ENCODE measurements at regions not wholly inside any gene's neighbourhood (a gene's known extent, or its start where the extent isn't known, plus 50 kb on each side); places are given as distances from the start of the nearest gene placed in this dataset.
A peak's percentile ranks its signal among the peaks of the same experiment; 100 is the strongest.

GRCh38 chr16:35377142-35377541 is 1917.7 kb downstream of the TP53TG3F start:
- no peak for DNase-seq (ENCODE audit: low spot score in 2 of 2)
- intact Hi-C loops (cut with DNase I) = no loop called here
- Histone ChIP-seq H3K4me1 (no peaks in the 10 kb centered on the region), H3K9me3 (no peaks in the 10 kb centered on the region), H3K27ac (no peak overlapping the region), H3K36me3 (no peaks in the 10 kb centered on the region), H3K4me3 (no peak overlapping the region), H3K27me3 (no peaks in the 10 kb centered on the region)
- TF ChIP-seq CTCF (IDR thresholded peaks at IDR 0.05) = no peak

GRCh38 chr16:35386619-35387018 is 1927.2 kb downstream of the TP53TG3F start:
- no peak for DNase-seq (ENCODE audit: low spot score in 2 of 2)
- intact Hi-C loops (cut with DNase I) = no loop called here
- Histone ChIP-seq H3K4me3 (no peak overlapping the region), H3K4me1 (no peaks in the 10 kb centered on the region), H3K9me3 (no peaks in the 10 kb centered on the region), H3K36me3 (no peaks in the 10 kb centered on the region), H3K27ac (no peak overlapping the region), H3K27me3 (no peaks in the 10 kb centered on the region)
- TF ChIP-seq CTCF (IDR thresholded peaks at IDR 0.05) = no peak

GRCh38 chr16:35391328-35391727 is 1931.9 kb downstream of the TP53TG3F start:
- intact Hi-C loops (cut with DNase I) = no loop called here

GRCh38 chr16:35398180-35398579 is 1938.8 kb downstream of the TP53TG3F start:
- intact Hi-C loops (cut with DNase I) = no loop called here
- H3K9me3 ChIP-seq = no peaks in the 10 kb centered on the region
- no peaks in the 10 kb centered on the region for H3K27me3 ChIP-seq
- no peak for TF ChIP-seq CTCF (IDR thresholded peaks at IDR 0.05)
- H3K4me3 ChIP-seq = no peak overlapping the region
- H3K27ac ChIP-seq = no peak overlapping the region
- H3K36me3 ChIP-seq = no peaks in the 10 kb centered on the region
- no peaks in the 10 kb centered on the region for H3K4me1 ChIP-seq
- DNase-seq (ENCODE audit: low spot score in 2 of 2) = no peak

More at GRCh38 chr16:35391328-35391727, 1931.9 kb downstream of the TP53TG3F start:
- H3K9me3 ChIP-seq = no peaks in the 10 kb centered on the region
- H3K27ac ChIP-seq = no peak overlapping the region
- H3K36me3 ChIP-seq = no peaks in the 10 kb centered on the region
- DNase-seq (ENCODE audit: low spot score in 2 of 2) = no peak
- no peak overlapping the region for H3K4me3 ChIP-seq
- H3K4me1 ChIP-seq = no peaks in the 10 kb centered on the region
- peak in 2 of 3 experiments; percentile 10 to 37 for TF ChIP-seq CTCF (IDR thresholded peaks at IDR 0.05)
- H3K27me3 ChIP-seq = no peaks in the 10 kb centered on the region

GRCh38 chr16:35399133-35399532 is 1939.7 kb downstream of the TP53TG3F start:
- intact Hi-C loops (cut with DNase I) = no loop called here
- no peaks in the 10 kb centered on the region for H3K27me3 ChIP-seq
- no peak overlapping the region for H3K27ac ChIP-seq
- H3K9me3 ChIP-seq = no peaks in the 10 kb centered on the region
- no peaks in the 10 kb centered on the region for H3K36me3 ChIP-seq
- H3K4me3 ChIP-seq = no peak overlapping the region
- TF ChIP-seq CTCF (IDR thresholded peaks at IDR 0.05) = no peak
- DNase-seq (ENCODE audit: low spot score in 2 of 2) = no peak
- no peaks in the 10 kb centered on the region for H3K4me1 ChIP-seq

GRCh38 chr16:35404273-35404672 is 1944.9 kb downstream of the TP53TG3F start:
- Histone ChIP-seq H3K36me3 (no peaks in the 10 kb centered on the region), H3K27ac (no peak overlapping the region), H3K4me1 (no peaks in the 10 kb centered on the region), H3K27me3 (no peaks in the 10 kb centered on the region), H3K9me3 (no peaks in the 10 kb centered on the region), H3K4me3 (no peak overlapping the region)
- no peak for DNase-seq (ENCODE audit: low spot score in 2 of 2)
- TF ChIP-seq CTCF (IDR thresholded peaks at IDR 0.05) = no peak
- intact Hi-C loops (cut with DNase I) = no loop called here
